ENCODE measurements at regions not wholly inside any gene's neighbourhood (a gene's known extent, or its start where the extent isn't known, plus 50 kb on each side); places are given as distances from the start of the nearest gene placed in this dataset.

DNA sequence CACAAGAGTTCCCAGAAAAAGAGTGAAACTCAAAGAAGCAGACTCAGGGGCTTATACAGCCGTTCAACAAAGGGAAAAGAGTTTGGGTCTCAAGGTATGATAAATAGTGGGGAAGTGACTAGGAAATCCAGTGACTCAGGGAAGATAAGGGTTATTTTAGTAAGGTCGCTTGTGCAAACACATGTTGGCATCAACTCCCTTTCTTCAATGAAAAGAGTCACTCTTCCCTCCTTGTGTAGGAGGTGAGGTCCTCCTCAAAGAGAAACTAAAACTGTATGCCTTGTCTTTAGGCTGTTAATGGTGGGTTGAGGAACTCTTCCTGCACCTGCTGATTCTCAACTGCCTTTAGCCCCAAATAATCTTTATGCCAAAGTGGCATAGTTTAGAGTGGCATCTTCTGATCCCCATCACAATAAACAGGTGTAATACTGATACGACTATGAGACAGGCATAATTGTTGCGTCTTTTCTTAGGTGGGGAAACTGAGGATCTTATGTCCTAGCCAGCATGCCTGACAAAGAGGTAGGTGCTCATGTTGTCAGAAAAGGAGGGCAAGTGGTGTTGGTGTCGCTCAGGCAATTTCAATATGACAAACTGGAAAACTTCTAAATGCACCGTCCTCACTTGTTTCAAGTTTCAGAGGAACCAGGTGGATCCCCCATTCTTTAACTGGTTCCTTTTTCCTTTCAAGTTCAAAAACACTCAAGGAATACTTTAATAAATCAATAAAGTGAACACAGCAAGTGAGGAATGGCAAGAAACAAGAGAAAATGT lies 294.1 kb upstream of the RUNX1 start:
- DNase-seq (ENCODE audit: low read depth), result no peak

- no peak for DNase-seq (ENCODE audit: low read depth)
Observed at GRCh38 chr21:35342440-35342839, 293.3 kb upstream of the RUNX1 start.

DNA sequence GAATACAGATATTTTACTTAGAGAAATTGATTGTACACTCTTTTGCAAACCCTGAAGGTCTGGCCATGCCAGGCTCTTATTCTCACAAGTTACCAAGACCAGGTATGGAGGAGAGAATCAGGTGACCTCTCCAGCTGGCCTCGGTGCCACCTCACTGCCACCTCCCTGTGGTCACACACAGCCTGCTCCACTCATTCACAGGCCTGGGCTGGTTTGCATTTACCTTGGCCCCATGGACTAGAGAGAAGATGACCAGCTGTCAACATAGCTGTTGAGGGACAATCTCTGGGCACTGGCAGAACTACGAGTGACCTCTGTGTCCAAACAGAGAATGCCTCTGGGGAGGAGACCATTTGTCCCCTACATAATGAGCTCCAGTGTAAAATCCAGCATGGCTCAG lies 291.2 kb upstream of the RUNX1 start:
- DNase-seq (ENCODE audit: low read depth), result no peak

GRCh38 chr21:35338881-35339632 lies 290.0 kb upstream of the RUNX1 start:
- DNase-seq (ENCODE audit: low read depth), result no peak

- no peak for DNase-seq (ENCODE audit: low read depth)
Observed at GRCh38 chr21:35338281-35338680, 289.2 kb upstream of the RUNX1 start.

DNA sequence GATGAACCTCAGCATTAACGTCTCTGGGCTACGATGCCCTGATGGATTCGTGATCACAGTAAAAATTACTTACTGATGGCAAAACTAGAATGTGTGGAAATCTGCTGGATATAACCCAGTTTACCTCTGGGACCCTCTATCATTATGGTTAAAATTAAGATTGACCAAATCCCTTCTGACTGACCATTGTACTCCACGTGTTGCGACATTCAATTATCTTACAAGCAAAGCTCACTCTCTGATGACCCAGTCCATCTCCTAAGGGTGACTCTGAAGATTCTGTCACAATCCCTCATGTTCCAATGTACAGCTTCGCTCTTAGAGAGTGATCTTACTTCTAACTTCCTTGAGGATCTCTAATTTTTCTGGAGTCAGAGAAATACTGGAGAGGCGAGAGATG lies 288.5 kb upstream of the RUNX1 start:
- DNase-seq (ENCODE audit: low read depth), result no peak

DNA sequence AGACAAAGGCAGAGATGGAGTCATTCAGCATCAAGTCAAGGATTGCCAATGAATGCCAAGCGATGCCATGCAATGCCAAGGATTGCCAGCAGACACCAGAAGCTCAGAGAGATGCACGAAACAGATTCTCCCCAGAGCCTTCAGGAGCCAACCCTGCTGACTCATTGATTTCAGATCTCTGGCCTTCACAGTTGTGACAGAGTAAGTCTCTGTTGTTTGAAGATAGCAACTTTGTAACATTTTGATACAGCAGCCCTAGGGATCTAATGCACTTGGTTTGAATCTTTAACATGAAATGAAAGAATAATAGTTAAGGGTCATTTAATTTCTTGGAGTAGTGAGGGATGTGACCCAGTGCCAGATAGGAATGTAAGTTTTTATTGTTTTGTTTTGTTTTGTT lies 287.4 kb upstream of the RUNX1 start:
- DNase-seq (ENCODE audit: low read depth), result no peak

DNA sequence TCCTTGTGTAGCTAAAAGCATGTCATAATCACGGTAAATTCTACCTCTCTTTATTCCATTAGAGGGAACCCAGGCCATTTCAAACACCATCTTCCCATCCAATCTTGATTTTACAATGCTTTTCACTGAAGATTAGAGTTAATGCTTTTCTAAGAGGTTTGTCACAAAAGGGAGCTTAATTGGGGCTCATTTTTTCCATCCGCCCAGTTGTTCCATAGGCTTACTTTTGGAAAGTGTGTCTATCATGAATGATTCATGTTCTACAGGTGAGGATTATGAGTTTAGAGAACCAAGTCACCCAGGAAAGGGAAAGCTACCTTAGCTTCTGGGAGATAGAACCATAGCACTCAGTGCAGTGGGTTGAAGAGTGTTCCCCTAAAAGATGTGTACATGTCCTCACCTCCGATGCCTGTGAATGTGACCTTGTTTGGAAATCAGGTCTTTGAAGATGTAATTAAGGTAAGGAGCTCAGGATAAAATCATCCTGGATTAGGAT lies 286.9 kb upstream of the RUNX1 start:
- DNase-seq (ENCODE audit: low read depth), result no peak

DNA sequence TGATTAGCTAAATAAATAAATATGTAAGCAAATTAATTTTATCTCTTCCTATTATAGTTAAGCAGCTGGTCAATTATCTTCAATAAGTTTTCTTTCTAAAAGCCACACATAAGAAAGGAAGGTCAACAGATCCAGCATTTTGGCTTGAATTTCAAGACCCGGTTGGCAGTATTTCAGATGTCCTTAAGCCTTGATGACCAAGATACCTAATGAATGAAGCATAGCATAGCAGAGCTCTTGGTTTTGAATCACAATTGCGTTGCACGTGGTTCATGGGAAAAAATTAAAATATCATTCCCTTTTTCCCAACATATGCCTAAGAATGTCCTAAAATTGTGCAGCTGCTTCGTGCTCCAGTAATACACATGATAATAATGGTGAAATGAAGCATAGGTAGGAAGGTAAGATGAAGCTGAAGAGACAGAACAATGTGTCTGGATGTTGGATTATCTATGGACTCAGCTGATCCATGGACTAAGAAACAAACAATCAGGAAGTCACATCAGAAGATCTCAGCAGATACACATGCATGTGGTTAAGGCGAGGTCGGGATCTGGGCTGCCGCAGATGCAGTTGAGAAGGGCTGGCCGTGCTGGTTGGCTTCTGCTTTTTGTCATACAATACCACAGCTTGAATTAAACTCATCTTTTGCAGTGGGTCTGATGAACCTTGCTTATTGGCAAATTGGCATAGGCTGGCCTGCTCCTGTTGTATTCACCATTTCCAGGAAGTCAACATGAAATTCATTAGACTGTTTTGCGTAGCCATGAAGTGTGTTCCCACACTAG lies 284.9 kb upstream of the RUNX1 start:
- no peak for DNase-seq (ENCODE audit: low read depth)

DNA sequence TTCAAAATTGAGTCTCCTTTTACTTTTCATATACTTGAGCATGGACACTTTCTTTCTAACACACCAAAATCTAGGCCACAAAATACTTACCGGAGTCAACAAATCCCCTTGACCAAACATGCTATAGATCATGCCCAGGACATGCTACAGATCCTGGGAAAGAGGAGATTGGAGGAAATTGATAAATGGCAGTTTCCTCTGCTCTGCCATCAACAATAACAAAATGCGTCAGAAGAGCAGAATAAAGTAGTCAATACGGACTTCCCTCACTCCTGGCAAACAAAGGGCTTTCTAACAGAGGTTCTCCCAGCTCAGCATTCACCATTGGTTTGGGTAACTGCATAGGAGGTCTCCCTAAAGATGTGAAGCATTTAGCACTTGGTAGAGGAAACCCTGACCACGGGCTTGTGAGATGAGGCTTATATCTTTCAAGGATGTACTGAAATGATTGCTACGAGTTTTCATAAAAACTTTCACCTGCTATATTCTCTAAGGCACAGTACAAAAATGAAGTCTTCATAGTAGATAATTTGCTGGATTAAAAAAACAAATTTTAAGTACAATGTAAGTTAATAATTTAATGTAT lies 283.8 kb upstream of the RUNX1 start:
- DNase-seq (ENCODE audit: low read depth), result no peak

DNA sequence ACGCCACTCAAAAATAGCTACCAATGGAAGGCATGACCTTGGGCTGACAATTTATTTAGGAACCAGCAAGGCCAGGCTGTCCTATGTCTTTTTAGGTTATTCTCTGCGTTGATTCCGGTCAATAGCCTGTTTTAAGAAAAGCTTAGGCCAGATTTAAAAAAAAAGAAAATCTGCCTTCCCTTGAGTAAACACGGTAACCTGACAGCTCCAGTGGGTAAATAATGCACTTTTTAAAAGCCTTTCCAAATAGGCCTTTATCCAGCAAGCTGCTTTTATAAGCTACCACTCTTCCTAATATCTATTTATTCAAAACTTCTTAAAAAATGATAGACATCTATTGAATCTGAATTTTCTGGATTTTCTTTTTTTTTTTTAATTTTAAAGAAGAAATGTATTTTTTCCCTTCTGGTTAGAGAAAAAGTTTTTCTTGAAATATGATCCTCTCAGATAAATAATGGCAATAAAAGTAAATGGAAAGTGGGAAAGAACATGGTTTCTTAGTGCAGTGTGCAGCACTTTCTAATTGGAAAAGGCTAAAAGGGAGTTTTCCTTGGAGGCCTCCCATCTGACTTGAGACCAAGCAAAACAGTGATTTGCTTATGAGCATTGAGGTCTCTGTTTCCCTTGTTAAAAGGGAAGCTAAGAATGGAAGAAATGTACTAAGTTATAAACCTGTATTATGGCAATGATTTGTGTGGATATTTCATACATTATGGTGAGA lies 281.0 kb upstream of the RUNX1 start:
- DNase-seq (ENCODE audit: low read depth), result no peak

GRCh38 chr21:35328856-35329455 lies 279.9 kb upstream of the RUNX1 start:
- DNase-seq (ENCODE audit: low read depth), result no peak

GRCh38 chr21:35326677-35327076 lies 277.6 kb upstream of the RUNX1 start:
- DNase-seq (ENCODE audit: low read depth), result peak; percentile 62

DNA sequence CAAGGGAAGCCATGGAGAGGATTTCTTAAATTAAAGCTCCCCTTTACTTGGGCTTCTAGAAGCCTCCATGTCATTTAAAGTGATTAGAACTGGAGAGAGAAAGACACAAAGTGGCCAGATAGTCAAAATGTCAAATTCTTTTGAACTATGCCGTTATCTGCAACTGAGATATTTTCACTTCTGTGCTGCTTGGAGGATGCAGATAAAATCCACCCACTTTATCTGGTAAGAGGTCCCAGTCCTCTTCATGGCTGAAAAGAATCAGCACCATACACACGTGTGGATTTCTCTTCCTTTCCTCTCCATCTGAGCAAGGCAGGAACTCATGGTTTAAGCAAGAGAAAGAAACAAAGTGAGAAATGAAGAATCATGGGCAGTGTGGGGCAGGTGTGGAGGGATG lies 276.9 kb upstream of the RUNX1 start:
- DNase-seq (ENCODE audit: low read depth), result no peak

DNA sequence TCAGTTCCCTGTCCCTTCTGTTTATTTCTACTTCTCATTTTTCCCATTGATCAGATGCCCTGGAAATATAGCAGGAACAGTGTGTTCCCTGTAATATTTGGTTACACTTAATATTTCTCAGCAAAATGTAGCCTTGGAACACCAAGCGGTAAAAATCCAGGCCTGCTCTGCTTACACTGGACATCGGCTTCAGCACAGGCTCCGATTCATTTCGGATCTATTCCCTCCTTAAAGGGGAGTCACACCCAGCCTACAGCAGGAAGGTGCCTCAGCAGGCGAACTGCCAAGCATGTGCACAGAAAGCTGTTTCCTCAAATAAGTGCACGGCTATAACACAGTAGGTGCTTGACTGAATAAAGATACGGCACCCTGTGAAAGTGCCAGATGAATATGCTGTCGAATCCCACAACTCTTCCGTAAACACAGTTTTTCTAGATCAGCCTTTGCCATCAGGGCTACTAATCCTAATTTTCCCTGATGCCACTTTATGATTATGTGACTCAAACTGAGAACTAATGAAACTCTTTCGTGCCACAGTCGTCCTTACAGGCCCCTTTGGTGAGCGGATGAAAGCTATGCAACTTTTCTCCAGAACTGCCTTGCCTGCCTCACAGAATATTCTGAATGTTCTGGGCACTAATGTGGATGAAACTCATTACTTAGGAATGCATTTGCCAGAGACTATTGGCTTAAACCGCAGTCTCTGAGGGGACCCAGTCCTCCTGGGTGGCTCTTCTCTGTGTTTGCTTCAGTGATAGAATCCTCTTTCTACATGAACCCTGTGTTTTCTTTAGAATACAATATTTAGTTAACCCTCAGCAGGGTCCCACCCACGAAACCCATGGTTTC lies 275.5 kb upstream of the RUNX1 start:
- peak; percentile 71 for DNase-seq (ENCODE audit: low read depth)

DNA sequence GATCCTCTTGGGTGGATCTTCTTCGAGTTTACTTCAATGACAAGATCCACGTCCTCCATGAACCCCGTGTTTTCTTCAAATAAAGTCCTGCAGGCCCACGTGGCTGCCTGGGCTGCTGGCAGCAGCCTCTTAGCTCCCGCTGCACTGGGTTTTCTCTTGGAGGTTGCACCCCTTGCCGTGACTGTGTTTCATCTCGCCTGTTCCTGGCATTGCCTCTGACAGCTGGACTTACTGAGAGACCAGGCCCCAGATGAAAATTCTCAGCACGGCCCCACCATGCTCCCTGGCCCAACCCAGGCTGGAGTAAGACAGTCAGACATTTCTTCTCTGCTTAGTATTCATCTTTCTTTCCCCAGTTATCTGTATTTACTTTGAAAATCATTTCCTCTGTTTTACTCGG lies 274.8 kb upstream of the RUNX1 start:
- no peak for DNase-seq (ENCODE audit: low read depth)

DNA sequence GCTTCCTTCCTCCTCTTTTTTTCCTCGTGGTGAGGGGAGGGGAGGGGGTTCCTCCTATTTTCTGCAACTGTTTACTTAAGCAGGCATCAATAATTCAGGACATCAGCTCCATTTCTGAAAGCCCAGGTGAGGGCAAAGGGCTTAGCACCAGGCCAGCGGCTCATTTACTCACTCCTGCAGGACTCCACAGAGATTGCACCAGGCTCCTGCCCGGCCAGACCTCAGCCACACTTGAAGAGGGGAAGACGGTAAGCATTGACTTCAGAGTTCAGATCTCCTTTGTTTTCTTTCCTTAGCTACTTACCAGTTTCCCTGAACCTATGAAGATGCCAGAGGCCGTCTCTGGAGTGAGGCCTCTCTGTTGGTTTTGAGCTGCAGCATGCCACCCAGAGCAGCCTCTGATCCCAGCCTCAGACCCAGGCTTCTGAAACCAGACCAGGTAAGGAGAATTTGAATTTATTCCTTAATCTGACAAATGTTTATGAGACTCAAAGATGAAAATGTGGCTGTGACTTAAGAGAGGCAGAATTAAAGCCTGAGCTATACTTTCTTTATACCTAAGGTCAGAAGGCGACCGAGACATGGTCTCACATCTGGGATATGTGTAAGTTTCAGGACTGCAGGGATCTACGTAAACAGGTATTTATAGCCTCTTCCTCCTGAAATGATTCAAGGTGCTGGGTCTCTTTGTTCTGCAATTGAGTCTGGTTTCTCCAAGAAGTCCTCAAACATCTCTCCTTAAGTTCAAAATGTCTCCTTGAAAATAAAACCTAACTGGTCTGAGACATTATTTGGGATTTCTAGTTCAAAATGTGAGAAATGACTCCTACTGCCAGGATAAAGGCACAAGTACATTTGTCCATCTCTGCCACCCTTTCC lies 272.5 kb upstream of the RUNX1 start:
- no peak for DNase-seq (ENCODE audit: low read depth)

DNA sequence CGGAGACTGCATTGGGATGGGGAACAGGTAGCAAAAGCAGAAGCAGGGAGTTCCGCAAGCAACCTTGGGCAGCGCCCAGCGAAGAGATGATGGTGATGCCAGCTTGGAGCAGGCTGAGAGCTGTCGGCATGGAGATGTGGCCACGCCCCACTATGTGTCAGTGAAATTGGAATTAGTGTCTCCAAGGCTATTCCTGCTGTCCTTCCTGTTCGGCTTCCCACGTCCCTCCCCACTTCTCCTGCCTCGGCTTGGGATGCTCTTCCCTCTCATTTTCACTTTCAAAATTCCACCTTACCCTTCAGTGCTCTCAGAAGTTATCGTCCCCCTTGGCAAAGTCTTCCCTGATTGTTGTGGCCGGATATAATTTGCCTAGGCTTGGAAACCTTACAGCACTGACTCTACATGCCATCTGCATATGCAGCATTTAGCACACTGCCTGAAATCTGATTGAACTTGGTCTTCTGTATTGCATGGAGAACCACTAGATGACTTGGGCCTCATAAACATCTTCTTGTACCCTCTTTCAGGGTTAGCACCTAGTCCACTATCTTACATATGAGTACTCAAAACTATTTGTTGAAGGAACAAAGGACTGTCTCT lies 270.7 kb upstream of the RUNX1 start:
- DNase-seq (ENCODE audit: low read depth), result no peak

DNA sequence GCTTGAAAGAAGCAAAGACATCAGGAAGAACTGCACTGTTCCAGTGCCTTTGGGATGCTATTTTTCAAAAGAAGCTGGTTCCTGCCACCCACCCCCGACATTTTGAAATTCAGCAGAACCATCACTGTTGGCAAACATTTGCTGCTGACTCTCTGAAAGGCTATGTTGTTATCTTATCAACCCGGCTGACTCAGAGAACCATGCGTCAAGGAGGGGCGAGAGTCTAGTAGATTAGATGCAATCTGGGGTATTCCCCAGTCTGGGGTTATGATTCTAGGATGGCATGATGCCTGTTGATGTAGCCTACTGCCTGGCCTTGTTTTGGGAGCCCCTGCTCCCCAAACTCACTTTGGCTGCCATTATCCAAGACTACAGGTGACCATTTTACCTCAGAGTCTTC lies 267.8 kb upstream of the RUNX1 start:
- no peak for DNase-seq (ENCODE audit: low read depth)
